Right forelimb (tissue), 1 donor: ENCODE measurements at regions not wholly inside any gene's neighbourhood (a gene's known extent, or its start where the extent isn't known, plus 50 kb on each side); places are given as distances from the start of the nearest gene placed in this dataset.
"Not testable (repeated sequence)": the region's sequence is repeated elsewhere in the genome, so short reads cannot be mapped to it uniquely, and the experiment has no call there.

Experiments used
- DNase-seq: peaks from one replicate; pipeline ENCODE4 v3.0.0-alpha.2; 2018

GRCh38 chrX:155819966-155820491 lies 61.1 kb upstream of the VAMP7 start:
- peak; percentile 49 for DNase-seq

- DNase-seq: no peak
Measured at GRCh38 chrX:155819525-155819924, 61.6 kb upstream of the VAMP7 start.

- DNase-seq: not testable (repeated sequence)
Measured at GRCh38 chrX:155814391-155814790, 66.8 kb upstream of the VAMP7 start.

GRCh38 chrX:155779831-155780230 lies 101.3 kb upstream of the VAMP7 start:
- no peak for DNase-seq

- no peak for DNase-seq
Measured at GRCh38 chrX:155778844-155779553, 102.1 kb upstream of the VAMP7 start.

- DNase-seq: no peak
Measured at GRCh38 chrX:155774387-155774786, 106.8 kb upstream of the VAMP7 start.

GRCh38 chrX:155767876-155768769 lies 113.0 kb upstream of the VAMP7 start:
- DNase-seq: no peak

- DNase-seq: peak; percentile 55
Measured at GRCh38 chrX:155767051-155767875, 113.9 kb upstream of the VAMP7 start.

- no peak for DNase-seq
Measured at GRCh38 chrX:155766321-155766720, 114.8 kb upstream of the VAMP7 start.

- no peak for DNase-seq
Measured at GRCh38 chrX:155761185-155761584, 120.0 kb upstream of the VAMP7 start.

GRCh38 chrX:155757046-155757759 lies 123.9 kb upstream of the VAMP7 start:
- DNase-seq: no peak

GRCh38 chrX:155755706-155756337 lies 125.3 kb upstream of the VAMP7 start:
- DNase-seq: no peak

- no peak for DNase-seq
Measured at GRCh38 chrX:155751131-155751530, 130.0 kb upstream of the VAMP7 start.

- DNase-seq: no peak
Measured at GRCh38 chrX:155747520-155747919, 133.6 kb upstream of the VAMP7 start.

GRCh38 chrX:155745792-155746191 lies 133.0 kb upstream of the TMLHE start:
- no peak for DNase-seq

- no peak for DNase-seq
Measured at GRCh38 chrX:155744534-155744933, 131.8 kb upstream of the TMLHE start.

- DNase-seq: not testable (repeated sequence)
Measured at GRCh38 chrX:155728335-155728734, 115.6 kb upstream of the TMLHE start.

- DNase-seq: no peak
Measured at GRCh38 chrX:155718972-155719586, 106.3 kb upstream of the TMLHE start.

- DNase-seq: no peak
Measured at GRCh38 chrX:155715141-155715540, 102.4 kb upstream of the TMLHE start.

- DNase-seq: no peak
Measured at GRCh38 chrX:155695419-155695818, 82.7 kb upstream of the TMLHE start.

GRCh38 chrX:155694649-155695048 lies 81.9 kb upstream of the TMLHE start:
- DNase-seq: no peak
